ENCODE measurements at regions not wholly inside any gene's neighbourhood (a gene's known extent, or its start where the extent isn't known, plus 50 kb on each side); places are given as distances from the start of the nearest gene placed in this dataset.

- TF ChIP-seq RXRA (IDR thresholded peaks at IDR 0.05; ENCODE audit: borderline replicate concordance, low read depth) = no peak
- TF ChIP-seq RFX5 (IDR thresholded peaks at IDR 0.05; ENCODE audit: low read length) = no peak
- TF ChIP-seq RAD21 (IDR thresholded peaks at IDR 0.05; ENCODE audit: low read length) = no peak
- TF ChIP-seq, protein P1, sequence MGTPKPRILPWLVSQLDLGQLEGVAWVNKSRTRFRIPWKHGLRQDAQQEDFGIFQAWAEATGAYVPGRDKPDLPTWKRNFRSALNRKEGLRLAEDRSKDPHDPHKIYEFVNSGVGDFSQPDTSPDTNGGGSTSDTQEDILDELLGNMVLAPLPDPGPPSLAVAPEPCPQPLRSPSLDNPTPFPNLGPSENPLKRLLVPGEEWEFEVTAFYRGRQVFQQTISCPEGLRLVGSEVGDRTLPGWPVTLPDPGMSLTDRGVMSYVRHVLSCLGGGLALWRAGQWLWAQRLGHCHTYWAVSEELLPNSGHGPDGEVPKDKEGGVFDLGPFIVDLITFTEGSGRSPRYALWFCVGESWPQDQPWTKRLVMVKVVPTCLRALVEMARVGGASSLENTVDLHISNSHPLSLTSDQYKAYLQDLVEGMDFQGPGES (IDR thresholded peaks at IDR 0.05; ENCODE audit: low read depth, low read length) = no peak
- TF ChIP-seq CTCF (IDR thresholded peaks at IDR 0.05) = no peak
- no peak for TF ChIP-seq TAF1 (IDR thresholded peaks at IDR 0.05; ENCODE audit: borderline replicate concordance, low read depth, low read length)
- TF ChIP-seq POLR2AphosphoS5 (IDR thresholded peaks at IDR 0.05; ENCODE audit: low read depth, low read length) = no peak
- no peak for TF ChIP-seq ZBTB33 (IDR thresholded peaks at IDR 0.05; ENCODE audit: borderline replicate concordance, low read depth)
- TF ChIP-seq SMC3 (IDR thresholded peaks at IDR 0.05; ENCODE audit: low read depth, low read length) = no peak
- no peak for TF ChIP-seq GATA2 (CRISPR knock-in tag; IDR thresholded peaks at IDR 0.05)
- TF ChIP-seq, protein P2, sequence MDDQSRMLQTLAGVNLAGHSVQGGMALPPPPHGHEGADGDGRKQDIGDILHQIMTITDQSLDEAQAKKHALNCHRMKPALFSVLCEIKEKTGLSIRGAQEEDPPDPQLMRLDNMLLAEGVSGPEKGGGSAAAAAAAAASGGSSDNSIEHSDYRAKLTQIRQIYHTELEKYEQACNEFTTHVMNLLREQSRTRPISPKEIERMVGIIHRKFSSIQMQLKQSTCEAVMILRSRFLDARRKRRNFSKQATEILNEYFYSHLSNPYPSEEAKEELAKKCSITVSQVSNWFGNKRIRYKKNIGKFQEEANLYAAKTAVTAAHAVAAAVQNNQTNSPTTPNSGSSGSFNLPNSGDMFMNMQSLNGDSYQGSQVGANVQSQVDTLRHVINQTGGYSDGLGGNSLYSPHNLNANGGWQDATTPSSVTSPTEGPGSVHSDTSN (IDR thresholded peaks at IDR 0.05) = no peak
Measured at GRCh38 chr12:94849411-94849976, 154.0 kb downstream of the NDUFA12 start.

All from SK-N-SH (cell line).